NOMO-1 treated with DMSO at 0.1 percent for 48 hours (cell line): ENCODE measurements at regions not wholly inside any gene's neighbourhood (a gene's known extent, or its start where the extent isn't known, plus 50 kb on each side); places are given as distances from the start of the nearest gene placed in this dataset.

ENCODE experiments used
- DNase-seq: peaks from one replicate; lab custom pipeline; 2025; ENCODE audit not compliant: unreplicated experiment; lab: John Stamatoyannopoulos, UW

DNA sequence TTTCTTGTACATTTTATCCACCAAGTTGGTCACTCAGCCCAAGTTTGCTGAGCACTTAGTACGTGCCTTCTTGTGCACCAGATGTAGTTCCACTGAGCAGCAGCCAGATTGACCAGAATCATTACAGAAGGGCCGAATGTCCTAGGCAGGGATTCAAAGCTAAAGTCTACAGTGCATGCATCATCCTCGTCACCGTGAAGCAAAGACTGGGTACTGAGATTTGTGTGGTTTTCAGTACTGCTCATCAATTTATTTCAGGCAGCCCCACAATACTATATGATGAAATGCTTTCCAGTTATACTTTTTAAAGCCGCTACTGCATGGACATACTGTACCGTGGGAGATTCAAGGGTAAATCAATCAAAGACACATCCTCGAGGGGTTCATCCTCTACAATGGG, 227.0 kb downstream of the ARRDC4 start:
- DNase-seq = no peak

- no peak for DNase-seq
Measured at GRCh38 chr15:98190914-98191313, 230.4 kb downstream of the ARRDC4 start.

- DNase-seq = no peak
Measured at GRCh38 chr15:98195796-98196195, 235.3 kb downstream of the ARRDC4 start.

DNA sequence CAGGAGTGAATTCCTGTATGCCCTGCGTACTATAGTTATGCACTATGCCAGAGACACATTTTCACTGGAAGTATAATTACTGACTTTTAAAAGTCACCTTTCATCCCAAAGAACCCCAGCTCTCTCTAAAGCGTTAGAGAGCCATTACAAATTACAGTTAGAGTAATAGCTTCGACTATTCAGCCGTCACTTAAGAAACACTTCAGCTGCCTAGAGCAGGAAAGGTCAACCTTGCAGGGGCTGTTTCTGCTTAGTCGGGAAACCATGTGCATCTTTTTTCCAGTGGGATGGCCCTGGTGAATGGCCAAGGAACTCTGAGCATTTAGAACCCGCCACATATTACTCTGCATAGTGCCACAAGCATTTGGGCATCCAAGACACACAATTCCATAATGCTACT, 235.9 kb downstream of the ARRDC4 start:
- no peak for DNase-seq

GRCh38 chr15:98202256-98202655, 241.8 kb downstream of the ARRDC4 start:
- no peak for DNase-seq

- no peak for DNase-seq
Measured at GRCh38 chr15:98203872-98204660, 243.6 kb downstream of the ARRDC4 start.

DNA sequence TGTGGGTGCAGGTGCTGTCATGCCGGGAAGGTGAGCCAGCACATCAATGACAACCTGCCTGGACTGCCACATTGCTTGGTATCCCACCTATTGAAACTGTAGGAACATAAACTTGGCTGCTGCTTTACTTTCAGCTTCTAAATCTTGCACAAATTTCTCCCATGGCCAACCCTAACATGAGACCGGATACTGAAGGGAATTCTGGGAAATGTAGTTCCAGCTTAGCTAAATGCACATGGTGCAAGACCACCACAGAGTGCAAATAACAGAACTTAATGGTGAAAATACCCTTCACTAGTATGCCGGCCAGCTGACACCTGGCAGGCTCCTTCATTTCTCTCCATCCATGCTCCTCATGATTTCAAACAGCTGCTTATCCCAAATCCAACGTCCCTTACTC, 247.4 kb downstream of the ARRDC4 start:
- DNase-seq = no peak

DNA sequence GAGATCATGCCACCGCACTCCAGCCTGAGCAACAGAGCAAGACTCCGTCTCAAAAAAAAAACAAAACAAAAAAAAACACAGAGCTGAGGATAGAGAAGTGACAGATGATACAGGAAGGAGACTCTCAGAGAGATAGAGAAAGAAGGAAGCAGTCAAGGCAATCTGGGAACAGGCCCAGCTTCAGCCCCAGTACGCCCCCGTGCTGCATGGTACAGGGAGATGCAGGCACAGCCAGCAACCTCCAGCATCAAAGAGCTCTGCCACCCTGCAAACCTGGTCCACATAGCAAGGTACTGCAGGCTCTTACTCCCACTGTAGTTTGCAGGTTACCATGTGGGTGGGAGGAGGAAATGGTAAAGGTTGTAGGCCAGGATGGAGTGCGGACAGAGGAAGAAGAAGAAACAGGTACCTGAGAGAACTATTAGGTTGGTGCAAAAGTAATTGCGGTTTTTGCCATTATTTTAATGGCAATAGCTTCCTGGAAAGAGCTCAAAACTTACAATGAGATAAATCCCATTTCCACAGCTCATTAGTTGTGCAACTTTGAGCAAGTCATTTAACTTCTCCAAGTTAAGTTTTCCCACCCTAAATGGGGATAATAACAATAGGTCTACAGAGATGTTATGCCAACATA, 253.0 kb downstream of the ARRDC4 start:
- DNase-seq = no peak

DNA sequence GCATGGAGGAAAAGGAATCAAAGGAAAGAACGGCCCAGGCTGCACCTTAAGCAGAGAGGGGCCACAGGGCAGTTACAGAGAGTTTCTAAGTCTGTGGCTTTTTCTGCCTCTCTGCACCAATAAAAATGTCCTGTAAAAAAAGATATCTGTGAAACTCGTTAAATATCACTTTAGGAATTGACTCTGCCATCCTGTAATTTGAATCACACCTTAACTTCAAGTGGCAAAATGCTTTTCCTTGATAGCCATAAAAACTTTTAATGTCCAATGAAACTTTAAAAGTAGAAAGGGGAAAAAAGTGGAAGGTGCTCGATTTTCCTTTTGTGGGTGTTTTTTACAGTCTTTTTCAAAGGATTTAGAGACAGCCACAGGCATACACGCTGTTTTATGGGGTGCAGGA, 255.7 kb downstream of the ARRDC4 start:
- DNase-seq = no peak

GRCh38 chr15:98217356-98217755, 256.9 kb downstream of the ARRDC4 start:
- no peak for DNase-seq

GRCh38 chr15:98221144-98221543, 260.6 kb downstream of the ARRDC4 start:
- DNase-seq = no peak

- no peak for DNase-seq
Measured at GRCh38 chr15:98221577-98221976, 261.1 kb downstream of the ARRDC4 start.

- no peak for DNase-seq
Measured at GRCh38 chr15:98226149-98226548, 265.6 kb downstream of the ARRDC4 start.

DNA sequence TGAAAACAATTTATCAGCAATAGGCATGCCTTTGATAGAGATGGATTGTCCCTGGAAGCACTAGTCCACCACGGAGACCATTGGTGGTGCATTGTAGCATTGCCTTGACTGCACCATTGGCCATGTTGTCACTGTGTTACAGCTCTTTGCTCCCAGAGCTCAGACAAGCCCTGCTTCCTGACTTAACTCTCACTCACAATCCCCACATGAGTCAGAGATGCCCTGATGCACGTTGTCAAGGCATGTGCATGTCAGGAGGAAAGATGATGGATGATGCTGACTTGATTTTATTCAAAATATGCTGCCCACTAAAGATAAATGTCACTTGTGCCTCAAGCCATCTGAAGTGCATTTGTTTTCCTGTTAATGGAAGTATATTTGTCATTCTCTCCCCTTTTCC, 266.1 kb downstream of the ARRDC4 start:
- no peak for DNase-seq

GRCh38 chr15:98228846-98229245, 268.3 kb downstream of the ARRDC4 start:
- DNase-seq = no peak

- DNase-seq = no peak
Measured at GRCh38 chr15:98230975-98231374, 270.5 kb downstream of the ARRDC4 start.

DNA sequence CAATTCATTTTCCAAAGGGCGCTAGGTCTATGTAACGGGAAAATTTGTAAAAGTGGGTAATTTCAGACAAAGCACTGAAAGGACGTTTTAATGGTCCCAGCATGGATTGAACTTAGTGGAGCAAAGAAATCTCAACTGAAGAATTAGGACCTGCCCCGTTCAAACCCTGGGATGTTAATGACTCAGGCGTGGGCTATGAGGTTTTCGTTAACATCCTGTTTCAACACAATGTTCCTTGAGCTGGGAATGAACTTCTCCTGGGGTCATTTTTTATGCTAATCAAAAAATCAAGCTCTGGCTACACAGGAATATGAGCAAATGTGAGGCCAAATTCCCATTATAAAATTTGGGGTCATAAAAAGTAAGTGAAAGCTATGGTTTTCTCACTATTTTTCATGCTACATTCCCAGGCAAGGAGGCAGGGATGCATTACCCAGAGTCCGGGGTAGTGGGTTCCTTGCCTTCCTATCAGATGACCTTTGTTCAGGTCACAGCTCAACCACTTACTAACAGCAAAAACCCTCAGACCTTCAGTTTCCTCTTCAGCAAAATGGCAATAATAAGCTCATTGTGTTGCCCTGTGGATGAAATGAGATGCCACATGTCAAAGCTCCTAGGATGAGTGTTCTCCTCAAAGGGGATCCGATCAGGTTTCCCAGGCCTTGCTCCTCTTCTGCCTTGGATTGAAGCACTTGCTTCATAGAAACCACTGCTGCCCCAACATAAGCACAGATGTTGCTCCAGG, 271.4 kb downstream of the ARRDC4 start:
- DNase-seq = no peak

- DNase-seq = no peak
Measured at GRCh38 chr15:98232761-98233160, 272.3 kb downstream of the ARRDC4 start.

DNA sequence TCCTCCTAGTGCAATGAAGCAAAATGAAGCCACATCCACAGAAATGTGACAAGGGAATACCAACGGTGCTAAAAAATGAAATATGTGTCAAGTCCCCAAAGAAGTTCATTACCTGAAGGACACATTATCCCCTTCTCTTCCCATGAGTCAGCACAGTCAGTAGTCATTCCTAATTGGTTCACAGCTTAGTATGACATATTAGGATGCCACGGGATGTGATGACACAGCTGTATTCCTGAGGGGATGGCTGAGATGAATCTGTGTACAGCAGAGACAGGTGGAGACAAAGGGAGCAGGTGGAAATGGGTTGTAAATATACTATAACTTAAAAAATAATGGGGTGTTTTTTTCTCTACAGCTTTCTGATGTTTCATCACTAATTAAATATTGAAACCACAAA, 273.4 kb downstream of the ARRDC4 start:
- DNase-seq = no peak

DNA sequence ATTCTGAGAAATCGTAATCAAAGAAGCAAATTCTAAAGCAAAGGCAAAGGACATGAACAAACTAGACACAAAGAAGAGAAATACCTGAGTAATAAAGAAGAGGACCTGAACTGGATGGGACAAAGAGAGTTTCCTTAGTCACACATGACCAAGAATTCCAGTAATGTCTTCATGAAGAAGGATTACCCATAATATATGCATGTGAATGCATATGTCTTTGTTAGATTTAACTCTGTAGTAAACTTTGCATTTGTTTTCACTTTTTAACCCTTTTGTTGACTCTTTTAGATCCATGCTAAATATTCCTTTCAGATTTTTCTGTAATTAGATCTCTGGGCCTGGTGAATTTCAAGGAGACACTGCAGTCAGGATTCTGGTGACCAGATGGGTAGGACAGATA, 279.8 kb downstream of the ARRDC4 start:
- DNase-seq = no peak

DNA sequence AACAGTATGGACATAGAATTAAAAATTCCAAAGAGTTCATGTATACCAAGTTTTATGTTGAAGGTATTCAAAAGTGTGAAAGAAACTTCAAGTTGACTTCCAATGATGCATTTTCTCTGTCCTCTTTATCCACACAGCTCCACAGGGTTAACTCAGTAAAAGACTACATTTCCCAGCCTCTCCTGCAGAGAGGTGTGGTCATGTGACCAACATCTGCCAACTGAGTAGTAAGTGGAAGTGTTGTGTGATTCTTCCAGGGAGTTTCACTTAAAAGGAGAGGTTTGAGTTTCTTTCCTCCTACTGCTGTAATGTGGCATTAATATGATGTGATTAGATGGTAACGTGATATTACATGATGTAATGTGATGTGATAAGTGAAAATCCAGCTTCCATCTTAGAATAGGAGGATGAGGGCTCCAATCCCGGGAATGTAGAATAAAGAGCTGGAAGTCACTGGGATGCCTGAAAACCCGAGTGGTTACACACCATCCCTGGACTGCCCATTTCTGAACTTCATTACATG, 280.6 kb downstream of the ARRDC4 start:
- DNase-seq = no peak

- DNase-seq = no peak
Measured at GRCh38 chr15:98257290-98257689, 296.8 kb downstream of the ARRDC4 start.
